ENCODE measurements at regions not wholly inside any gene's neighbourhood (a gene's known extent, or its start where the extent isn't known, plus 50 kb on each side); places are given as distances from the start of the nearest gene placed in this dataset.
A peak's percentile ranks its signal among the peaks of the same experiment; 100 is the strongest.

DNA sequence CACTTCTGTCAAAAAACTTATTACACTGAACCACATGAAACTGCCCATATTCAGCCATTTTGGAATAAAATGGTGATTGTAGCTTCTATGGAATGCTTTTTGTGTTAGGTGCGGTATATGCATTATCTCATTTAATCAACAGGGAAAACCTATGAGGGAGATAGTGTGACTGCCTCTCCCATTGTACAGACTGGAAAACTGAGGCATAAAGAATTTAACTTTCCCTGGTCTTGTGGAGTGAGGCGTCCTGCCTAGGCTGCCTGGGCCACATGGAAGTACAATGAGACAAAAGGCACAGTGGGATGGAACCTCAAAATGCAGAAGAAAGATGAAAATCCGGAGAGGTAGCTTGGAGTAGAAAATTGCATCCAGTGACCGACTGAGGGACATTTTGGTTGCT lies 80.2 kb downstream of the RPLP1 start:
- no peak for TF ChIP-seq CTCF (IDR thresholded peaks at IDR 0.05)
- peaks cover 0 to 8% (median 0%) of the 10 kb centered on the region in 7 donors for H3K27me3 ChIP-seq
- no peaks in the 10 kb centered on the region for H3K36me3 ChIP-seq
- no peak overlapping the region for H3K4me3 ChIP-seq
- no peak overlapping the region for H3K27ac ChIP-seq
- intact Hi-C loops (cut with DNase I) = no loop called here
- WGBS, 2 donors = 94 to 95% methylated on average over 4 of the region's 4 CpGs
- ATAC-seq = no peak
- H3K4me1 ChIP-seq = peaks cover 0 to 25% (median 3%) of the 10 kb centered on the region in 9 donors
- DNase-seq = no peak
- H3K9me3 ChIP-seq = no peaks in the 10 kb centered on the region

DNA sequence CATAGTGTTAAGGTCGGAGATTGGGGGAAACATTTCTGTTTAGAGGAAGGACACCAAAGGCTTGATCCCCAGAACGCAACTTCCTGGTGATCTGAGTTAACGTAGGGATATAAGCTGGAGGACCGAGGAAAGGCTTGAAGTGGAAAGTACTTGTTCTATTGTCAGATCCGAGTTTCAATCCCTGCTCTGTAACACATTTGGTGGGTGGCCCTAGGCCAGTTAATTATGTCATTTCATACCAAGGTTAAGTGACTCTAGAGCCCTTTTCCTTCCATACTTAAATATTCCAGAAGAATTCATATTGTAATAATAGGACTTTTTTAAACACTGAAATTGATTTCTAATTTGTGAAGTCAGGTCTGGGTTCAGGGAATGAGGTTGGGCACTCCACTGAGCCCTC lies 80.9 kb downstream of the RPLP1 start:
- Histone ChIP-seq H3K36me3 (no peaks in the 10 kb centered on the region), H3K9me3 (no peaks in the 10 kb centered on the region), H3K4me1 (peaks cover 0 to 25% (median 3%) of the 10 kb centered on the region in 9 donors), H3K27ac (peak overlapping the region in 1 of 10 donors; percentile 10), H3K4me3 (no peak overlapping the region), H3K27me3 (peaks cover 0 to 8% (median 0%) of the 10 kb centered on the region in 7 donors)
- no peak for DNase-seq
- intact Hi-C loops (cut with DNase I) = no loop called here
- no peak for ATAC-seq
- no peak for TF ChIP-seq CTCF (IDR thresholded peaks at IDR 0.05)
- WGBS, 2 donors = 31 to 35% methylated on average over 5 of the region's 5 CpGs

GRCh38 chr15:69535101-69535638 lies 82.6 kb downstream of the RPLP1 start:
- no peak for DNase-seq
- WGBS, 2 donors = 80 to 89% methylated on average over 4 of the region's 4 CpGs
- Histone ChIP-seq H3K9me3 (no peaks in the 10 kb centered on the region), H3K4me3 (no peak overlapping the region), H3K4me1 (peaks cover 0 to 25% (median 3%) of the 10 kb centered on the region in 9 donors), H3K27me3 (peaks cover 0 to 8% (median 0%) of the 10 kb centered on the region in 7 donors), H3K36me3 (no peaks in the 10 kb centered on the region), H3K27ac (no peak overlapping the region)
- ATAC-seq = no peak
- intact Hi-C loops (cut with DNase I) = no loop called here
- TF ChIP-seq CTCF (IDR thresholded peaks at IDR 0.05) = no peak

DNA sequence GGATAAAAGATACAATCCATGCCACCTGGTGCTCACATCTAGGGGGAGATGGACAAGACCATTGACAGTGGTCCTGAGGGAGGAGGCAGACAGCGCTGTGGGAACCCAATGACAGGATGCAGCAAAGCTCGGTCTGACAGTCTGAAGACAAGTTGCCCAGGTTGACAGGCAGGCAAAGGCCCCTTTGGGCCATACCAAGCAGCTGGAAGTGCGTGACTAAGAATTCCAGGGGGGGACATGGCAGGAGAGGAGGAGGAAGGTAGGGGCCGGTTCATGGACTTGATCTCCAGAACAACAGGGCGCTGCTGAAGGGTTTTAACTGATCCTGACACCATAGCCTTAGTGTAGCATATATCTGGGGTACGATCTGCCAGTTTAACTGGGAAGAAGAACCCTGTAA lies 83.4 kb downstream of the RPLP1 start:
- Histone ChIP-seq H3K9me3 (no peaks in the 10 kb centered on the region), H3K4me3 (no peak overlapping the region)

More for the DNA sequence above, 83.4 kb downstream of the RPLP1 start:
- ATAC-seq (no peak), DNase-seq (no peak)
- no peak for TF ChIP-seq CTCF (IDR thresholded peaks at IDR 0.05)
- intact Hi-C loops (cut with DNase I) = no loop called here
- WGBS, 2 donors = 86% methylated on average over 6 of the region's 6 CpGs
- Histone ChIP-seq H3K36me3 (no peaks in the 10 kb centered on the region), H3K27me3 (peaks cover 0 to 4% (median 0%) of the 10 kb centered on the region in 7 donors), H3K27ac (no peak overlapping the region), H3K4me1 (peaks cover 0 to 23% (median 3%) of the 10 kb centered on the region in 9 donors)

All from heart right ventricle (tissue), 16 donors.